Stimulated activated effector memory CD8-positive, alpha-beta T cell treated with anti-CD3 and anti-CD28 coated beads, Interleukin-12 subunit alpha, Interleukin-12 subunit beta, amount 100 ng/mL, for 72 hours (primary cell): ENCODE measurements at regions not wholly inside any gene's neighbourhood (a gene's known extent, or its start where the extent isn't known, plus 50 kb on each side); places are given as distances from the start of the nearest gene placed in this dataset.

Experiments
- ATAC-seq: fragments of 150-1000 bp; cut with Tn5 transposase; 2 replicates; pipeline ENCODE4 v1.10.0; 2021
- DNase-seq, 2 donors: peaks; one replicate each; pipeline ENCODE4 v3.0.0; 2021 to 2022; ENCODE audit warnings: low spot score in 2 of 2
- H3K27ac Mint-ChIP-seq: one replicate; pipeline ENCODE4 v1.8.0; 2022; ENCODE audit warnings: mild to moderate bottlenecking, mixed read lengths
- H3K36me3 Mint-ChIP-seq: one replicate; pipeline ENCODE4 v1.8.0; 2022; ENCODE audit warnings: mild to moderate bottlenecking, mixed read lengths
- H3K4me1 Mint-ChIP-seq: one replicate; pipeline ENCODE4 v1.8.0; 2022; ENCODE audit warnings: mixed read lengths
- H3K4me3 Mint-ChIP-seq: one replicate; pipeline ENCODE4 v1.8.0; 2022; ENCODE audit warnings: mild to moderate bottlenecking, mixed read lengths
- H3K9me3 Mint-ChIP-seq: one replicate; pipeline ENCODE4 v1.8.0; 2022; ENCODE audit warnings: mixed read lengths

GRCh38 chr12:93183940-93184671, 193.6 kb upstream of the NUDT4 start:
- H3K36me3 Mint-ChIP-seq: no peaks in the 10 kb centered on the region
- no peak overlapping the region for H3K27ac Mint-ChIP-seq
- H3K4me1 Mint-ChIP-seq: peaks cover 9% of the 10 kb centered on the region
- no peaks in the 10 kb centered on the region for H3K9me3 Mint-ChIP-seq
- no peak overlapping the region for H3K4me3 Mint-ChIP-seq
- no peak for DNase-seq
- ATAC-seq: peak; percentile 53

- DNase-seq (no peak), ATAC-seq (no peak)
- Mint-ChIP-seq H3K27ac (no peak overlapping the region), H3K36me3 (no peaks in the 10 kb centered on the region), H3K4me1 (peaks cover 9% of the 10 kb centered on the region), H3K9me3 (no peaks in the 10 kb centered on the region), H3K4me3 (no peak overlapping the region)
Observed at GRCh38 chr12:93184672-93185368, 192.9 kb upstream of the NUDT4 start.

GRCh38 chr12:93185369-93185741, 192.4 kb upstream of the NUDT4 start:
- H3K9me3 Mint-ChIP-seq: no peaks in the 10 kb centered on the region
- H3K27ac Mint-ChIP-seq: no peak overlapping the region
- no peak for DNase-seq
- H3K4me3 Mint-ChIP-seq: no peak overlapping the region
- H3K4me1 Mint-ChIP-seq: peaks cover 9% of the 10 kb centered on the region
- ATAC-seq: no peak
- no peaks in the 10 kb centered on the region for H3K36me3 Mint-ChIP-seq

GRCh38 chr12:93186131-93186530, 191.6 kb upstream of the NUDT4 start:
- Mint-ChIP-seq H3K4me3 (no peak overlapping the region), H3K27ac (no peak overlapping the region), H3K4me1 (peaks cover 9% of the 10 kb centered on the region), H3K9me3 (no peaks in the 10 kb centered on the region), H3K36me3 (no peaks in the 10 kb centered on the region)
- ATAC-seq (no peak), DNase-seq (no peak)

GRCh38 chr12:93186621-93187020, 191.1 kb upstream of the NUDT4 start:
- Mint-ChIP-seq H3K36me3 (no peaks in the 10 kb centered on the region), H3K27ac (no peak overlapping the region)
- DNase-seq: no peak

GRCh38 chr12:93191423-93191822, 186.3 kb upstream of the NUDT4 start:
- Mint-ChIP-seq H3K27ac (no peak overlapping the region), H3K36me3 (no peaks in the 10 kb centered on the region), H3K4me3 (no peak overlapping the region), H3K4me1 (no peaks in the 10 kb centered on the region), H3K9me3 (no peaks in the 10 kb centered on the region)
- ATAC-seq (no peak), DNase-seq (no peak)

More at GRCh38 chr12:93186621-93187020, 191.1 kb upstream of the NUDT4 start:
- peaks cover 9% of the 10 kb centered on the region for H3K4me1 Mint-ChIP-seq
- H3K4me3 Mint-ChIP-seq: no peak overlapping the region
- H3K9me3 Mint-ChIP-seq: no peaks in the 10 kb centered on the region
- ATAC-seq: no peak

GRCh38 chr12:93191956-93192355, 185.8 kb upstream of the NUDT4 start:
- no peak overlapping the region for H3K4me3 Mint-ChIP-seq
- H3K4me1 Mint-ChIP-seq: no peaks in the 10 kb centered on the region
- ATAC-seq (no peak), DNase-seq (no peak)
- H3K27ac Mint-ChIP-seq: no peak overlapping the region
- H3K36me3 Mint-ChIP-seq: no peaks in the 10 kb centered on the region
- H3K9me3 Mint-ChIP-seq: no peaks in the 10 kb centered on the region

- Mint-ChIP-seq H3K4me3 (no peak overlapping the region), H3K9me3 (no peaks in the 10 kb centered on the region), H3K4me1 (no peaks in the 10 kb centered on the region), H3K36me3 (no peaks in the 10 kb centered on the region), H3K27ac (no peak overlapping the region)
- ATAC-seq (no peak), DNase-seq (no peak)
Observed at GRCh38 chr12:93192878-93193277, 184.8 kb upstream of the NUDT4 start.

- Mint-ChIP-seq H3K4me3 (no peak overlapping the region), H3K36me3 (no peaks in the 10 kb centered on the region), H3K9me3 (no peaks in the 10 kb centered on the region), H3K27ac (no peak overlapping the region), H3K4me1 (no peaks in the 10 kb centered on the region)
- DNase-seq: no peak
- ATAC-seq: no peak
Observed at GRCh38 chr12:93195511-93195910, 182.2 kb upstream of the NUDT4 start.

GRCh38 chr12:93197067-93197593, 180.6 kb upstream of the NUDT4 start:
- Mint-ChIP-seq H3K4me3 (no peak overlapping the region), H3K9me3 (no peaks in the 10 kb centered on the region), H3K27ac (no peak overlapping the region), H3K36me3 (no peaks in the 10 kb centered on the region), H3K4me1 (no peaks in the 10 kb centered on the region)
- no peak for ATAC-seq
- DNase-seq: no peak

- Mint-ChIP-seq H3K36me3 (no peaks in the 10 kb centered on the region), H3K27ac (no peak overlapping the region), H3K4me3 (no peak overlapping the region), H3K9me3 (no peaks in the 10 kb centered on the region), H3K4me1 (no peaks in the 10 kb centered on the region)
- ATAC-seq: no peak
- DNase-seq: no peak
Observed at GRCh38 chr12:93198086-93198485, 179.6 kb upstream of the NUDT4 start.

- no peaks in the 10 kb centered on the region for H3K4me1 Mint-ChIP-seq
- no peak overlapping the region for H3K27ac Mint-ChIP-seq
- no peak for ATAC-seq
- DNase-seq: no peak
- no peaks in the 10 kb centered on the region for H3K36me3 Mint-ChIP-seq
- no peak overlapping the region for H3K4me3 Mint-ChIP-seq
- no peaks in the 10 kb centered on the region for H3K9me3 Mint-ChIP-seq
Observed at GRCh38 chr12:93199831-93200236, 177.9 kb upstream of the NUDT4 start.

GRCh38 chr12:93200291-93200917, 177.3 kb upstream of the NUDT4 start:
- DNase-seq: no peak
- no peak for ATAC-seq
- Mint-ChIP-seq H3K27ac (no peak overlapping the region), H3K4me1 (no peaks in the 10 kb centered on the region), H3K4me3 (no peak overlapping the region), H3K36me3 (no peaks in the 10 kb centered on the region), H3K9me3 (no peaks in the 10 kb centered on the region)

GRCh38 chr12:93201990-93202389, 175.7 kb upstream of the NUDT4 start:
- Mint-ChIP-seq H3K4me1 (no peaks in the 10 kb centered on the region), H3K9me3 (no peaks in the 10 kb centered on the region), H3K27ac (no peak overlapping the region), H3K4me3 (no peak overlapping the region), H3K36me3 (no peaks in the 10 kb centered on the region)
- DNase-seq (no peak), ATAC-seq (no peak)

GRCh38 chr12:93202688-93203087, 175.0 kb upstream of the NUDT4 start:
- H3K4me1 Mint-ChIP-seq: no peaks in the 10 kb centered on the region
- H3K36me3 Mint-ChIP-seq: no peaks in the 10 kb centered on the region
- H3K9me3 Mint-ChIP-seq: no peaks in the 10 kb centered on the region
- no peak overlapping the region for H3K4me3 Mint-ChIP-seq
- DNase-seq: no peak
- H3K27ac Mint-ChIP-seq: no peak overlapping the region
- ATAC-seq: no peak

GRCh38 chr12:93203361-93203760, 174.4 kb upstream of the NUDT4 start:
- no peaks in the 10 kb centered on the region for H3K4me1 Mint-ChIP-seq
- no peak overlapping the region for H3K27ac Mint-ChIP-seq
- no peak overlapping the region for H3K4me3 Mint-ChIP-seq
- H3K36me3 Mint-ChIP-seq: no peaks in the 10 kb centered on the region
- no peak for ATAC-seq
- DNase-seq: no peak
- no peaks in the 10 kb centered on the region for H3K9me3 Mint-ChIP-seq
